Uterus (tissue), 3 donors: ENCODE measurements at regions not wholly inside any gene's neighbourhood (a gene's known extent, or its start where the extent isn't known, plus 50 kb on each side); places are given as distances from the start of the nearest gene placed in this dataset.
A peak's percentile ranks its signal among the peaks of the same experiment; 100 is the strongest.

Experiments
- DNase-seq, 2 donors: peaks; one replicate each; pipeline ENCODE4 v3.0.0-alpha.2; 2019 to 2020
- H3K27ac ChIP-seq, 2 donors: fragments of 200-600 bp; sonication (generic); 1 replicate in 1 of 2; 2 replicates in 1 of 2; pipeline ENCODE4 v1.5.1; 2016 to 2018
- H3K27me3 ChIP-seq, 2 donors: fragments of 200-600 bp; sonication (generic); one replicate each; pipeline ENCODE4 v1.5.1; 2018 to 2019; ENCODE audit warnings: control low read depth in 1 of 2
- H3K36me3 ChIP-seq, 2 donors: fragments of 200-600 bp; sonication (generic); one replicate each; pipeline ENCODE4 v1.5.1; 2019; ENCODE audit warnings: control low read depth in 1 of 2
- H3K4me1 ChIP-seq, 2 donors: fragments of 200-600 bp; sonication (generic); one replicate each; pipeline ENCODE4 v1.5.1; 2018 to 2019; ENCODE audit warnings: control low read depth in 1 of 2
- H3K4me3 ChIP-seq, 2 donors: fragments of 200-600 bp; sonication (generic); 1 replicate in 1 of 2; 2 replicates in 1 of 2; pipeline ENCODE4 v1.5.1; 2018 to 2019; ENCODE audit warnings: mild to moderate bottlenecking in 1 of 2
- H3K9me3 ChIP-seq, 2 donors: fragments of 200-600 bp; sonication (generic); one replicate each; pipeline ENCODE4 v1.5.1; 2019; ENCODE audit warnings: control low read depth in 1 of 2
- CTCF ChIP-seq, 4 experiments: fragments of 200-600 bp in 2 of 4; fragments of 450-650 bp in 2 of 4; sonication (generic) in 2 of 4; IDR thresholded peaks; one replicate each; pipeline ENCODE4 v1.5.1; 2016 to 2019; ENCODE audit warnings: antibody characterized with exemption in 4 of 4, mild to moderate bottlenecking in 2 of 4, moderate library complexity in 1 of 4
- POLR2A ChIP-seq, 2 donors: fragments of 450-650 bp; IDR thresholded peaks; one replicate each; pipeline ENCODE4 v1.6.1; 2016; ENCODE audit warnings: antibody characterized with exemption in 2 of 2, mild to moderate bottlenecking in 1 of 2, moderate library complexity in 1 of 2
- intact Hi-C: fragments of 100-400 bp; cut with DNase I; formaldehyde crosslinking; loops from one replicate; pipeline ENCODE4 v1.15.1; 2023; ENCODE audit warnings: low total_unique reads
- donor health status: DM: yes; HTN: yes; CAD: no.

- intact Hi-C loops = no loop called here
- H3K27me3 ChIP-seq = no peaks in the 10 kb centered on the region
- H3K36me3 ChIP-seq = no peaks in the 10 kb centered on the region
- no peak for TF ChIP-seq CTCF (IDR thresholded peaks at IDR 0.05)
- TF ChIP-seq POLR2A (IDR thresholded peaks at IDR 0.05) = no peak
- H3K4me3 ChIP-seq = no peak overlapping the region
- H3K4me1 ChIP-seq = no peaks in the 10 kb centered on the region
- no peaks in the 10 kb centered on the region for H3K9me3 ChIP-seq
- DNase-seq = no peak
- H3K27ac ChIP-seq = no peak overlapping the region
These were observed 71.0 kb upstream of the CDKN3 start for GRCh38 chr14:54325766-54326165.

- peak; percentile 29 to 50 (median 40) for TF ChIP-seq CTCF (IDR thresholded peaks at IDR 0.05)
- TF ChIP-seq POLR2A (IDR thresholded peaks at IDR 0.05) = no peak
- Histone ChIP-seq H3K4me1 (no peaks in the 10 kb centered on the region), H3K9me3 (no peaks in the 10 kb centered on the region), H3K27ac (no peak overlapping the region), H3K27me3 (no peaks in the 10 kb centered on the region), H3K4me3 (no peak overlapping the region), H3K36me3 (no peaks in the 10 kb centered on the region)
- intact Hi-C loops = no loop called here
- DNase-seq = peak; percentile 20 to 34
These were observed 67.6 kb upstream of the CDKN3 start for GRCh38 chr14:54329082-54329695.

- TF ChIP-seq POLR2A (IDR thresholded peaks at IDR 0.05) (no peak), CTCF (IDR thresholded peaks at IDR 0.05) (no peak)
- Histone ChIP-seq H3K4me1 (no peaks in the 10 kb centered on the region), H3K27ac (no peak overlapping the region), H3K9me3 (no peaks in the 10 kb centered on the region), H3K4me3 (no peak overlapping the region), H3K36me3 (no peaks in the 10 kb centered on the region), H3K27me3 (no peaks in the 10 kb centered on the region)
- no peak for DNase-seq
- intact Hi-C loops = no loop called here
These were observed 65.9 kb upstream of the CDKN3 start for GRCh38 chr14:54330876-54331275.

- no peaks in the 10 kb centered on the region for H3K4me1 ChIP-seq
- H3K9me3 ChIP-seq = no peaks in the 10 kb centered on the region
- intact Hi-C loops = no loop called here
- H3K36me3 ChIP-seq = no peaks in the 10 kb centered on the region
- no peak for TF ChIP-seq POLR2A (IDR thresholded peaks at IDR 0.05)
- TF ChIP-seq CTCF (IDR thresholded peaks at IDR 0.05) = no peak
- no peak overlapping the region for H3K4me3 ChIP-seq
- no peak overlapping the region for H3K27ac ChIP-seq
- no peaks in the 10 kb centered on the region for H3K27me3 ChIP-seq
- DNase-seq = no peak
These were observed 65.3 kb upstream of the CDKN3 start for GRCh38 chr14:54331516-54331915.

- no peak for DNase-seq
- no peaks in the 10 kb centered on the region for H3K9me3 ChIP-seq
- H3K27ac ChIP-seq = no peak overlapping the region
- H3K36me3 ChIP-seq = no peaks in the 10 kb centered on the region
- H3K4me1 ChIP-seq = no peaks in the 10 kb centered on the region
- H3K4me3 ChIP-seq = no peak overlapping the region
- no peaks in the 10 kb centered on the region for H3K27me3 ChIP-seq
- intact Hi-C loops = no loop called here
- TF ChIP-seq POLR2A (IDR thresholded peaks at IDR 0.05) (no peak), CTCF (IDR thresholded peaks at IDR 0.05) (no peak)
These were observed 64.3 kb upstream of the CDKN3 start for GRCh38 chr14:54332490-54332889.
